ENCODE measurements at regions not wholly inside any gene's neighbourhood (a gene's known extent, or its start where the extent isn't known, plus 50 kb on each side); places are given as distances from the start of the nearest gene placed in this dataset.

GRCh38 chr14:42421377-42422078 lies 814.9 kb downstream of the LRFN5 start:
- no peak overlapping the region for H3K27ac ChIP-seq (ENCODE audit: extremely low read depth, low read depth, low read length)
- H3K9me3 ChIP-seq (ENCODE audit: control insufficient read depth, insufficient read depth, low read depth, low read length), result no peaks in the 10 kb centered on the region
- ChIA-PET CTCF (no interaction called here), POLR2A (no interaction called here)
- H3K4me1 ChIP-seq (ENCODE audit: control insufficient read depth, insufficient read depth, low read length), result no peaks in the 10 kb centered on the region
- no peaks in the 10 kb centered on the region for H3K36me3 ChIP-seq (ENCODE audit: control insufficient read depth in 2 of 2, insufficient read depth in 1 of 2, low read length in 2 of 2)
- H3K4me3 ChIP-seq (ENCODE audit: low read depth, low read length), result no peak overlapping the region
- TF ChIP-seq ZNF830 (tag by site-specific recombination; IDR thresholded peaks at IDR 0.05; ENCODE audit: low read depth) (no peak), ZNF175 (tag by site-specific recombination; IDR thresholded peaks at IDR 0.05) (no peak), ZBTB6 (tag by site-specific recombination; IDR thresholded peaks at IDR 0.05) (no peak), ZNF112 (tag by site-specific recombination; IDR thresholded peaks at IDR 0.05) (no peak), ZNF214 (tag by site-specific recombination; IDR thresholded peaks at IDR 0.05; ENCODE audit: borderline replicate concordance) (no peak)

- no peak overlapping the region for H3K27ac ChIP-seq (ENCODE audit: extremely low read depth, low read depth, low read length)
- no peak overlapping the region for H3K4me3 ChIP-seq (ENCODE audit: low read depth, low read length)
- H3K4me1 ChIP-seq (ENCODE audit: control insufficient read depth, insufficient read depth, low read length), result no peaks in the 10 kb centered on the region
- no peaks in the 10 kb centered on the region for H3K36me3 ChIP-seq (ENCODE audit: control insufficient read depth in 2 of 2, insufficient read depth in 1 of 2, low read length in 2 of 2)
- no peak for TF ChIP-seq ZNF792 (tag by site-specific recombination; IDR thresholded peaks at IDR 0.05)
- no peak for TF ChIP-seq SCRT2 (tag by site-specific recombination; IDR thresholded peaks at IDR 0.05)
- TF ChIP-seq ZNF600 (tag by site-specific recombination; IDR thresholded peaks at IDR 0.05), result no peak
- no peak for TF ChIP-seq ZNF132 (tag by site-specific recombination; IDR thresholded peaks at IDR 0.05; ENCODE audit: borderline replicate concordance)
- no peak for TF ChIP-seq KLF7 (tag by site-specific recombination; IDR thresholded peaks at IDR 0.05; ENCODE audit: borderline replicate concordance)
- TF ChIP-seq PRDM2 (tag by site-specific recombination; IDR thresholded peaks at IDR 0.05; ENCODE audit: borderline replicate concordance), result no peak
- no peak for TF ChIP-seq ZSCAN23 (tag by site-specific recombination; IDR thresholded peaks at IDR 0.05)
- no peak for TF ChIP-seq OVOL3 (tag by site-specific recombination; IDR thresholded peaks at IDR 0.05)
- TF ChIP-seq ZNF214 (tag by site-specific recombination; IDR thresholded peaks at IDR 0.05; ENCODE audit: borderline replicate concordance), result no peak
- no peaks in the 10 kb centered on the region for H3K9me3 ChIP-seq (ENCODE audit: control insufficient read depth, insufficient read depth, low read depth, low read length)
- ChIA-PET POLR2A (no interaction called here), CTCF (no interaction called here)
These were observed 813.4 kb downstream of the LRFN5 start for GRCh38 chr14:42420071-42420470.

GRCh38 chr14:42407153-42407552 lies 800.5 kb downstream of the LRFN5 start:
- no peaks in the 10 kb centered on the region for H3K36me3 ChIP-seq (ENCODE audit: control insufficient read depth in 2 of 2, insufficient read depth in 1 of 2, low read length in 2 of 2)
- ChIA-PET POLR2A (no interaction called here), CTCF (no interaction called here)
- H3K27ac ChIP-seq (ENCODE audit: extremely low read depth, low read depth, low read length), result no peak overlapping the region
- TF ChIP-seq EGR2 (tag by site-specific recombination; IDR thresholded peaks at IDR 0.05; ENCODE audit: low read depth) (no peak), ZEB2 (tag by site-specific recombination; IDR thresholded peaks at IDR 0.05) (no peak), ZNF501 (tag by site-specific recombination; IDR thresholded peaks at IDR 0.05) (no peak), ZNF223 (tag by site-specific recombination; IDR thresholded peaks at IDR 0.05) (no peak), ZBTB11 (tag by site-specific recombination; conservative IDR thresholded peaks at IDR 0.05; ENCODE audit: low read depth) (no peak), ZBTB8A (tag by site-specific recombination; IDR thresholded peaks at IDR 0.05) (no peak)
- H3K4me1 ChIP-seq (ENCODE audit: control insufficient read depth, insufficient read depth, low read length), result no peaks in the 10 kb centered on the region
- H3K9me3 ChIP-seq (ENCODE audit: control insufficient read depth, insufficient read depth, low read depth, low read length), result no peaks in the 10 kb centered on the region
- no peak overlapping the region for H3K4me3 ChIP-seq (ENCODE audit: low read depth, low read length)

All from HEK293 (cell line).